ENCODE measurements at regions not wholly inside any gene's neighbourhood (a gene's known extent, or its start where the extent isn't known, plus 50 kb on each side); places are given as distances from the start of the nearest gene placed in this dataset.

DNA sequence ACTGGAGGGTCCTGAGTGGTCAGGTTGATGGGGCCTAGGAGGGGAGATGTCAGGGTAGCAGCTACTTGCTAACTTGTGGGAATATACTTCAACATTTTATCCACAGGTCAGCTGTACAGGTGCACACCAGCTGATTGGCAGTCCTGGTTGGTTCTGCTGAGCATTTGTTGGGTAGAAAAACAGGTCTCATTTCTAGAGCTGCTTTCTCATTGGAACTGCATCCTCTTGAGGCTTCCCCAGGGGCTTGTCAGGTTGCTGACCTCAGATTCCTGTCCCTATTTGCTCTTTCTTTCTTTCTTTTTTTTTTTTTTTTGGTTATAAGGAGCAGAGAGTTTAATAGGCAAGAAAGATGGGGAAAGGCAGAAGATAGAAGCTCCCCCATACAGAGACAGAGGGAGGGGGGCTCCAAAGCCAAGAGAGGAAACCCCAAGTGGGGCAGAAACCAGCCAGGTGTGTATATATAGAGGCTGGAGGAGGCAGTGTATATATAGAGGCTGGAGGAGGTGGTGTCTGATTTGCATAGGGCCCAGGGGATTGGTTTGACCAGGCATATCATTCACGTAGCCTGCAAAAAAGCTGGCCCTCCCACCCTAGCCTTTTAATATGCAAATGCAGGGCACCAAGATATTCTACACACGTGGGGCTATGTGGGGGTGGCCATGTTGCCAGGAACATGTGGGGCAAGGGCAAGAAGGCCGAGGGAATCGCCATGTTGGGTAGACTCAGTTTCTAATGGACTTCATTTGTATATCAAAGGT, 57.3 kb upstream of the STUM start:
- DNase-seq (ENCODE audit: insufficient read length) (no peak), FAIRE-seq (peak; percentile 33)
- TF ChIP-seq POLR2AphosphoS5 (IDR thresholded peaks at IDR 0.05; ENCODE audit: low read depth, low read length) (no peak), POLR2A (IDR thresholded peaks at IDR 0.05; ENCODE audit: low read depth, low read length) (no peak), TAF1 (IDR thresholded peaks at IDR 0.05; ENCODE audit: borderline replicate concordance, low read depth, low read length) (no peak)

DNA sequence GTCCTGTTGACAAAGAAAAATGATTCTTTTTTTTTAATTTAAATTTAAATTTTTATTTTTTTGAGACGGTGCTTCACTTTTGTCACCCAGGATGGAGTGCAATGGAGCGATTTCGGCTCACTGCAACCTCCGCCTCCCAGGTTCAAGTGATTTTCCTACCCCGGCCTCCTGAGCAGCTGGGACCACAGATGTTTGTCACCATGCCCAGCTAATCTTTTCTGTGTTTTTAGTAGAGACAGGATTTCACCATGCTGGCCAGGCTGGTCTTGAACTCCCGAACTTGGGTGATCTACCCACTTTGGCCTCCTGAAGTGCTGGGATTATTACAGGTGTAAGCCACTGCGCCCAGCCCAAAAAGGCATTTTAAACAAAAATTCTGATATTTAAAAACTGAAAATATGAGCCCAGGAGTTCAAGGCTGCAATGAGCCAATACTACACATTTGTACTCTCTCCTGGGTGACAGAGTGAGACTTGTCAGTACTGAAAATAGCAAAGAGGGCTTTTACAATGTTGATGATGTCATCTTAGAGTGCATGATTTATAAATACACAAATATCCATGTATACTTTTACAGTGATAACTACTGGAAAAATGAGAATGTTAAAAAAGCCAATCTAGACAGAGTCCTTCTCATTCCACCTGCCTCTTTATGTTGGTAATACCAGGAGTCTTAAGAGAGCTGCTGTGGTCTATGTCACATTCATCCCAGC, 56.0 kb upstream of the STUM start:
- DNase-seq (ENCODE audit: insufficient read length) (no peak), FAIRE-seq (no peak)
- TF ChIP-seq TAF1 (IDR thresholded peaks at IDR 0.05; ENCODE audit: borderline replicate concordance, low read depth, low read length) (no peak), POLR2A (IDR thresholded peaks at IDR 0.05; ENCODE audit: low read depth, low read length) (no peak), POLR2AphosphoS5 (IDR thresholded peaks at IDR 0.05; ENCODE audit: low read depth, low read length) (no peak)

DNA sequence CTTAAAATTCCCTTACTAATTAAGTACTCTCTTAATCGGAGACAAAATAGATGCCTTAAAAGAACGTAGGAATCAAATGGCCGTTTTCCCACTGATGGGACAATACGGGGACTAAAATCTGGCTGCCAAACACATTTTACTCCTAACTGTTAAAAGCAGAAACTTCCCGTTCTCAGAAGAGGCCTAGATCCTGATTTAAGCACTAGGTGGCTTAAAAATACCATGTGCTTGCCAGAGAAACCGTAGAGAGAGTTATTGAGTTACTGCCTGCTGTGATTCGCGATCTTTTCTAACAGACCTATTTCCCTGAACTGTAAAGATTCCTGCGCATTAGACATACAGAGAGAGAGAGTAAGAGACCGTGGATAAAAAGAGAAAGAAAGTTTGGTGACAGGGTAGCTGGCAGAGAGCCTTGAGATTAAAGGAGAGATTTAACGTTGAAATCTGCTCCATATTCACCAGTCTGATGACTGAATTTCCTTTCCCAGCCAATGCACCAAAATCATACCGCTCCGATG, 54.4 kb upstream of the STUM start:
- FAIRE-seq = no peak

DNA sequence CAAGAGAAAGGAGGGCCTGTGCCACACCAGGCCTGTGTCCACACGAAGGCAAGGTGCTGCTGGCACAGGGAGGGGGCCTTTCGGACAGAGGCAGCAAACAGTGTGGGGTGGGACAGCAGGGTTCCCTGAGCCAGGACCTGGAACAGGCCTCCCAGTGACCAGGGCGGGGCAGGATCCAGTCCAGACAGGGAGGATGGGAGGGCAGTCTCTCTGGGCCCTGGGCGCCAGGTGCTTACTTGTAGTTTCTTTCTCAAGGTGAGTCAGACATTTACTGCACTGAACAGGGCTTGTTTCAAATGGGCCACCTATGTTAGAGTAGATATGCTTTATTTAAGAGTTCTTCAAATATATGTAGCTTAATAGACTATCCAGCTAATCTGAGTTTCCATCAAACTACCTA, 52.8 kb upstream of the STUM start:
- DNase-seq (ENCODE audit: insufficient read length) = no peak
- TF ChIP-seq POLR2AphosphoS5 (IDR thresholded peaks at IDR 0.05; ENCODE audit: low read depth, low read length) = no peak
- TF ChIP-seq TAF1 (IDR thresholded peaks at IDR 0.05; ENCODE audit: borderline replicate concordance, low read depth, low read length) = no peak
- no peak for TF ChIP-seq POLR2A (IDR thresholded peaks at IDR 0.05; ENCODE audit: low read depth, low read length)
- no peak for FAIRE-seq

More for the DNA sequence above, 54.4 kb upstream of the STUM start:
- no peak for DNase-seq (ENCODE audit: insufficient read length)
- no peak for TF ChIP-seq POLR2A (IDR thresholded peaks at IDR 0.05; ENCODE audit: low read depth, low read length)
- TF ChIP-seq TAF1 (IDR thresholded peaks at IDR 0.05; ENCODE audit: borderline replicate concordance, low read depth, low read length) = no peak
- TF ChIP-seq POLR2AphosphoS5 (IDR thresholded peaks at IDR 0.05; ENCODE audit: low read depth, low read length) = no peak

DNA sequence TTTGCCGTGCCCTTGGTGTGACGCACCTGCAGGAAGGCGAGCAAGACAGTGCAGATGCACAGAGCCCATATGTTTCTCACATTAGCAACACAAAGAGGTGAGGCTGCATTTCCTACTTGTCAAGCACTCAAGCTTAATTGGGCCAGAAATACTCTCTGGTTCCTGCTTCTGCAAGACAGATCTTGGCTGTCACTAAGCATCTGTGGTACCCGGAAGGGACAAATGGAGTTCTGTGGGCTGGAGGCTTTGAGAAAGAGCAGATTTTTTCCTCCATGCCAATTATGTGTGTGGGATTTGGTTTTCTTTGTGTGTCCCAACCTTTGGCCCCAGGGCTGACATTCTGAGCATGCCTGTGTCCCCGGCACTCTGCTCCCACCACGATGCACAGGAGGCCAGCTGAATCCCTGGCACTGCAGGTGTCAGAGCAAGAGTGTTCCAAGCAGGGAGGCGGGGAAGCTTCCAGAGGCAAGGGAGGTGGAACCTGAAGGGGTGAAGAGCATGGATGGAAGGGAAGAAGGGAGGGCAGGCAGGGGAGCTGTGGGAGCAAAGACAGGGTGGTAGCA, 52.0 kb upstream of the STUM start:
- no peak for TF ChIP-seq POLR2A (IDR thresholded peaks at IDR 0.05; ENCODE audit: low read depth, low read length)
- TF ChIP-seq POLR2AphosphoS5 (IDR thresholded peaks at IDR 0.05; ENCODE audit: low read depth, low read length) = no peak
- TF ChIP-seq TAF1 (IDR thresholded peaks at IDR 0.05; ENCODE audit: borderline replicate concordance, low read depth, low read length) = no peak
- DNase-seq (ENCODE audit: insufficient read length) = no peak
- FAIRE-seq = no peak

DNA sequence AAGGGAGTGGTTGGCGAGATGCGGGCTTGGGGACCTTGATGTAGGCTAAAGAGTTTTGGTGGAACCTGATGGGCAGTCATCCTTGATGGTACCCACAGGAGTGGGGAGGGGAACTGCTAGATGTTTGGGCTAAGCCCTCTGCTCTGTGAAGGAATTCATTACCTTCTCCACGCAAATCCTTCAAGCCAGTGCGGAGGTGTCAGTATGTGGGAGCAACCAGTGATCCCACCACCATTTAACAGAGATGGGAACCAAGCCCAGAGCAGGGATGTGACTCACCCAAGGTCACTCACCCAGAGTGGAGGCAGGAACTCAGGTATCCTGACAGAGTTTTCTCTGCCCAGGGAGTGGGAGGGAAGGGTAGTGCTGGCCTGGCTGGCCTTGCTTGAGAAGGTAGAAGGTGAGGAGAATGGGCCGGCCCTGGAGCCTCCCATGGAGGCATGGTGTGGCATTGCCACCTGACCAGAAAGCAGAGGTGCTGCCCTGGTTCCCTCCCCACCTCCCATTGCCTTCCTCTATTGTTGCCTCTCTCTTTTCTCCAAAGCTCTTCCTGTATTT, 51.2 kb upstream of the STUM start:
- FAIRE-seq (no peak), DNase-seq (ENCODE audit: insufficient read length) (no peak)
- no peak for TF ChIP-seq TAF1 (IDR thresholded peaks at IDR 0.05; ENCODE audit: borderline replicate concordance, low read depth, low read length)
- no peak for TF ChIP-seq POLR2AphosphoS5 (IDR thresholded peaks at IDR 0.05; ENCODE audit: low read depth, low read length)
- no peak for TF ChIP-seq POLR2A (IDR thresholded peaks at IDR 0.05; ENCODE audit: low read depth, low read length)

DNA sequence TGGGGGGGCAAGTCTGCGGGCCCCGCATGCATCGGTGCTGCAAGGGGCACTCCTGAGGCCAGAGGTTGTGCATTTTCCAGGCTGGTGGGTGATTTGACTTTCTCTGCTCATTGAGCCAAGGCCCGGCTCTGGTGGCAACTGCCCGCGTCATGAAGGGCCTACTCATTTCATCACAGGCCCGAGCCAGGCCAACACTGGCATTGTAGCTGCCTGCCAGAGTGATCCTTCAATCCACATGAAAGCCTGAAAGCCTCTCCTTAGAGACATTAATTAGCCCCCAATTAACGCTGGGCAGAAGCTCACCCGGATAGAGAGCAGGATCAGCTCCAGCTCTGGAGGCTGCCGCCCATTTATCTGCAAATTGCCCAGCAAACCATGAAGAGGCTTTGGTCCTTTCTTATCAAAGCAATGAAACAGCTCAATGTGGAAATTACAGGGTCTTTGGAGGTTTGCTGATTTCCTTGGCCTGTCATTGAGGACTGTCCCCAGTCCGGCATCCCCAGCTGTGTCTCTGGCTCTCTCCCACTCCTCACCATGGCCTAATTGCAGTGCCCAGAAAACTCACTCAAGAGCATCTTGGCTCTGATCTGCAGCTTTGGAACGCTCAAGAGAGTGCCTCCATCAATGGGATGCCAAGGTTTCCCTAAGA, 50.4 kb upstream of the STUM start:
- no peak for TF ChIP-seq TAF1 (IDR thresholded peaks at IDR 0.05; ENCODE audit: borderline replicate concordance, low read depth, low read length)
- no peak for TF ChIP-seq POLR2A (IDR thresholded peaks at IDR 0.05; ENCODE audit: low read depth, low read length)
- no peak for TF ChIP-seq POLR2AphosphoS5 (IDR thresholded peaks at IDR 0.05; ENCODE audit: low read depth, low read length)
- no peak for FAIRE-seq
- no peak for DNase-seq (ENCODE audit: insufficient read length)

DNA sequence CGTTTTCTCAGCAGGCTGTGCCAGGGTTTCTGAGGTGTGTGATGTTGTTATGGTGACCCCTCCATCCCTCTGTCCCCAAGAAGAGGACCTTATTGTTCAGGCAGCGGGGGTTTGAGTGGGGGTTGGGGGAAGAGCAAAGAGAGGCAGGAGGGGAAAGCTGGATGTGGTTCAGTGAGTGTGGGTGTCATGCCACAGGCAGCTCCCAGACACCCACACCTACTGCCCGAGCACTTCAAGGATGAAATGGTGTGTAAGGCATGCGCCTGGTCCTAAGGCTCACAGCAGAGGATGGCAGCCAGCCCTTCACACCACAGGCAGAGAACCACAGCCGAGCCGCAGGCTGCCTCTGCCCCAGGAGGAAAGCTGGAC, 49.9 kb upstream of the STUM start:
- FAIRE-seq = no peak

More for the DNA sequence above, 49.9 kb upstream of the STUM start:
- TF ChIP-seq POLR2A (IDR thresholded peaks at IDR 0.05; ENCODE audit: low read depth, low read length) (no peak), POLR2AphosphoS5 (IDR thresholded peaks at IDR 0.05; ENCODE audit: low read depth, low read length) (no peak), TAF1 (IDR thresholded peaks at IDR 0.05; ENCODE audit: borderline replicate concordance, low read depth, low read length) (no peak)
- no peak for DNase-seq (ENCODE audit: insufficient read length)

All from GM12892 (cell line).